ENCODE measurements at regions not wholly inside any gene's neighbourhood (a gene's known extent, or its start where the extent isn't known, plus 50 kb on each side); places are given as distances from the start of the nearest gene placed in this dataset.

- no peaks in the 10 kb centered on the region for H3K9me3 ChIP-seq (ENCODE audit: low read length)
- no peaks in the 10 kb centered on the region for H3F3A ChIP-seq (ENCODE audit: low read length, unreplicated experiment)
- no peaks in the 10 kb centered on the region for H3K9me2 ChIP-seq (replicated peaks; ENCODE audit: low read length)
- intact Hi-C loops (cut with micrococcal nuclease): loop anchor here (2.0 kb wide), 1 partner anchor 259 kb away; no protein-coding TSS in a partner anchor
- no peaks in the 10 kb centered on the region for H3K4me1 ChIP-seq (ENCODE audit: insufficient read depth, low read length)
- H3K27me3 ChIP-seq (ENCODE audit: low read length): no peaks in the 10 kb centered on the region
- H3K79me2 ChIP-seq (ENCODE audit: low read length): no peaks in the 10 kb centered on the region
- no peak overlapping the region for H2AFZ ChIP-seq (ENCODE audit: low read length)
- no peak for TF ChIP-seq EZH2 (IDR thresholded peaks at IDR 0.05; ENCODE audit: low read length, unreplicated experiment)
- TF ChIP-seq, protein P1, sequence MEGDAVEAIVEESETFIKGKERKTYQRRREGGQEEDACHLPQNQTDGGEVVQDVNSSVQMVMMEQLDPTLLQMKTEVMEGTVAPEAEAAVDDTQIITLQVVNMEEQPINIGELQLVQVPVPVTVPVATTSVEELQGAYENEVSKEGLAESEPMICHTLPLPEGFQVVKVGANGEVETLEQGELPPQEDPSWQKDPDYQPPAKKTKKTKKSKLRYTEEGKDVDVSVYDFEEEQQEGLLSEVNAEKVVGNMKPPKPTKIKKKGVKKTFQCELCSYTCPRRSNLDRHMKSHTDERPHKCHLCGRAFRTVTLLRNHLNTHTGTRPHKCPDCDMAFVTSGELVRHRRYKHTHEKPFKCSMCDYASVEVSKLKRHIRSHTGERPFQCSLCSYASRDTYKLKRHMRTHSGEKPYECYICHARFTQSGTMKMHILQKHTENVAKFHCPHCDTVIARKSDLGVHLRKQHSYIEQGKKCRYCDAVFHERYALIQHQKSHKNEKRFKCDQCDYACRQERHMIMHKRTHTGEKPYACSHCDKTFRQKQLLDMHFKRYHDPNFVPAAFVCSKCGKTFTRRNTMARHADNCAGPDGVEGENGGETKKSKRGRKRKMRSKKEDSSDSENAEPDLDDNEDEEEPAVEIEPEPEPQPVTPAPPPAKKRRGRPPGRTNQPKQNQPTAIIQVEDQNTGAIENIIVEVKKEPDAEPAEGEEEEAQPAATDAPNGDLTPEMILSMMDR (conservative IDR thresholded peaks at IDR 0.05; ENCODE audit: low read depth, low read length): peak; percentile 62
- TF ChIP-seq EZH2phosphoT487 (IDR thresholded peaks at IDR 0.05; ENCODE audit: borderline replicate concordance, low read length): no peak
- no peaks in the 10 kb centered on the region for H3K36me3 ChIP-seq (ENCODE audit: low read depth, low read length)
- no TSS peak for BruUV-seq (replicated peaks)
- ChIA-PET POLR2A (ENCODE audit: unreplicated experiment) (no interaction called here), CTCF (no interaction called here)
- H3K27ac ChIP-seq (ENCODE audit: low read length): no peak overlapping the region
- no peak overlapping the region for H3K4me2 ChIP-seq (ENCODE audit: low read length)
- no peaks in the 10 kb centered on the region for H4K20me1 ChIP-seq (ENCODE audit: low read length)
- peak; percentile 61 for DNase-seq
- no peak overlapping the region for H3K4me3 ChIP-seq (ENCODE audit: low read length)
- H3K9ac ChIP-seq (ENCODE audit: low read length): no peak overlapping the region
- ATAC-seq: peak; percentile 74
Observed at GRCh38 chr4:120977435-120977997, 55.0 kb upstream of the PRDM5 start.

- H3K27me3 ChIP-seq (ENCODE audit: low read length): no peaks in the 10 kb centered on the region
- no peak for TF ChIP-seq EZH2phosphoT487 (IDR thresholded peaks at IDR 0.05; ENCODE audit: borderline replicate concordance, low read length)
- TF ChIP-seq, protein P1 (conservative IDR thresholded peaks at IDR 0.05; ENCODE audit: low read depth, low read length): no peak
- TF ChIP-seq EZH2 (IDR thresholded peaks at IDR 0.05; ENCODE audit: low read length, unreplicated experiment): no peak
- no peak for DNase-seq
- H3K9me3 ChIP-seq (ENCODE audit: low read length): no peaks in the 10 kb centered on the region
- no peak overlapping the region for H2AFZ ChIP-seq (ENCODE audit: low read length)
- H3K36me3 ChIP-seq (ENCODE audit: low read depth, low read length): no peaks in the 10 kb centered on the region
- H3K4me3 ChIP-seq (ENCODE audit: low read length): no peak overlapping the region
- ATAC-seq: no peak
- no peaks in the 10 kb centered on the region for H3K79me2 ChIP-seq (ENCODE audit: low read length)
- H3K4me1 ChIP-seq (ENCODE audit: insufficient read depth, low read length): no peaks in the 10 kb centered on the region
- POLR2A ChIA-PET (ENCODE audit: unreplicated experiment): no interaction called here
- H3F3A ChIP-seq (ENCODE audit: low read length, unreplicated experiment): no peaks in the 10 kb centered on the region
- no peak overlapping the region for H3K9ac ChIP-seq (ENCODE audit: low read length)
- no peak overlapping the region for H3K4me2 ChIP-seq (ENCODE audit: low read length)
- CTCF ChIA-PET: no interaction called here
- no peaks in the 10 kb centered on the region for H4K20me1 ChIP-seq (ENCODE audit: low read length)
- intact Hi-C loops (cut with micrococcal nuclease): no loop called here
- no peak overlapping the region for H3K27ac ChIP-seq (ENCODE audit: low read length)
- H3K9me2 ChIP-seq (replicated peaks; ENCODE audit: low read length): no peaks in the 10 kb centered on the region
- no TSS peak for BruUV-seq (replicated peaks)
Observed at GRCh38 chr4:120973207-120973606, 50.7 kb upstream of the PRDM5 start.

Measured in PC-3 (cell line).